ENCODE measurements at regions not wholly inside any gene's neighbourhood (a gene's known extent, or its start where the extent isn't known, plus 50 kb on each side); places are given as distances from the start of the nearest gene placed in this dataset.

DNA sequence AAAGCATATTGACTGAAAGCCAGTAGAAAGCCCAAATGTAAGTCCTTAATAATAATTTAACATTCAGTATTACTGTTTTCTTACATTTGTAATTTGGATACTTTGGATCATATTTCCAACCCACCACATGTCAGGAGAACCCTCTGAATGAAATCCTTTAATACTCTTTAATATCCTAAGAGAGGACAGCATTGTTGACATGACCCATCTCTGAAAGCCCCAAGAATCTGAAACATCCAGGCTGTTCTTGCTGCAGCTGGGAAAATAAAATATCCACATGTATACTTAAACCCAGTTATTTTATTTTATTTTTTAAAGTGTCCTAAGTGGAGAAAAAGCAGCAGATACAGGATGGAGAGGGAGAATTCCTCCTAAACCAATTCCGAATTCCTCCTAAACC is 130.8 kb upstream of the RIPOR2 start:
- no peak for DNase-seq (ENCODE audit: low spot score)

DNA sequence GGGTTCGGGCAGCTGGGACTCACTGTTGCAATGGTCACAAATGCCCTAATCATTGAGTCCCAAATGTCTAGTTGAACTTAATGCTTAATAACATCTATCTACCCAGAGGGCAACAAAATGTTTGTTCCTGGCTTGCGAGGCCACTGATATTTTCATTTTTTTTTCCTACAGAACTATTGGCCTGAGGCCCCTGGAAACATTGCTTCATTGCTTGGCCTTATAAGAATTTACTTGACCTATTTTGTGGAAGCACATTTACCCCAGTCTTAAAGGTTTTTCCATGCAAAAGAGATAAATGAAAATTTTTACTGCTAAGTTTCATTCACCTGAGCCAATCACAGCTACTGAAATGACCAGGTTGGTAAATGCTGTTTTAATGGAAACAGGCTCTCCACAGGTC is 133.1 kb upstream of the RIPOR2 start:
- DNase-seq (ENCODE audit: low spot score), result no peak

DNA sequence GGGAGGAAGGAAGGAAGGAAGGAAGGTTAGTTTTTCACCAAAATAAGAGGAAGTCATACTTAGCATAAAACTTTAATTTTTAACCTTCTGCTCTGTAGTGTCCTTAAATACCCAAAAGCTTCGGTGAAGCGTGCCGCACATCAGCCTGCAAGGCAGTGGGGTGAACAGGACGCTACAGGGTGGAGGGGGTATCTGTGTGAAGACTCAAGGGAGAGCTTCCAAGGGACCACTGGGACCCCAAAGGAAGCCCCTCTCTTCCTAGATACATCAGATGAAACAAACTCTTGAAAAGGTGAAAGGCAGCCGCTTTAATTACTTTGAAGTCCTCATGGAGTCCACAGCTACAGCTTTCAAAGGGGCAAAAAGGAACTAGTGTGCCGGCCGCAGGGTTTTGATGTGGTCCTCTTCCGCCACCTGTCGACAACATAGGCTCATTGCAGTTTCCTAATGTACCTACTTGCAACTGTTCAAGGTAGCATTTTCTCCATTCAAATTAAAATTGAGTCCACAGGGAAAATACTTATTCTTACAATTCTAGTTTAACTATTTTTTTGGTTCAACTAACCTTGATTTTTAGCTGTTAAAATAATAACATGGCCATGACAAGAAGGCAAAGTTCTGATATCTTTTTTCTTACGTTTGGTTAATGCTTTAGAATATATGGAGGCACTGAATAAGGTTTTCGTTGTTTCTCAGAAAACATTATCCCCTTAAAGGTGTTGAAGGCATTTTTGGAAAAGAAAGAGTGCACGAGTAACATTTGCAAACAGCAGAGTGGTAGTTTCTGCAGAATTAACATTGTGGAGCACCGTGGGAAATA is 135.0 kb upstream of the RIPOR2 start:
- DNase-seq (ENCODE audit: low spot score), result peak; percentile 76

DNA sequence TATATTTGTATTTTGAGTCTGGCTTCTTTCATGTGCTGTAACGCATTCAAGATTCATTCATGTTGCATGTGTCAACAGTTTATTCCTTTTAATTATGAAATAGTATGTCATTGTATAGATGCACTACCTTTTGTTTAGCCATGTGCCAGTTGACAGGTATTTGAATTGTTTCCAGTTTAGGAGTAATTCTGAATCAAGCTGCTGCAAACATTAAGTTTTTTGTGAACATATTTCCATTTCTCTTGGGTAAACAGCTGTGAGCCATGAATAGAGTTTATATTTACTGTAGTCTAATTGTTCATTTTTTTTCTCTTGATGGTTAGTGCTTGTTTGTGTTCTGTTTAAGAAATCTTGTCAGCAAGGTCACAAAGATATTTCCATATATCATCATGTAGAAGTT is 142.4 kb upstream of the RIPOR2 start:
- no peak for DNase-seq (ENCODE audit: low spot score)

DNA sequence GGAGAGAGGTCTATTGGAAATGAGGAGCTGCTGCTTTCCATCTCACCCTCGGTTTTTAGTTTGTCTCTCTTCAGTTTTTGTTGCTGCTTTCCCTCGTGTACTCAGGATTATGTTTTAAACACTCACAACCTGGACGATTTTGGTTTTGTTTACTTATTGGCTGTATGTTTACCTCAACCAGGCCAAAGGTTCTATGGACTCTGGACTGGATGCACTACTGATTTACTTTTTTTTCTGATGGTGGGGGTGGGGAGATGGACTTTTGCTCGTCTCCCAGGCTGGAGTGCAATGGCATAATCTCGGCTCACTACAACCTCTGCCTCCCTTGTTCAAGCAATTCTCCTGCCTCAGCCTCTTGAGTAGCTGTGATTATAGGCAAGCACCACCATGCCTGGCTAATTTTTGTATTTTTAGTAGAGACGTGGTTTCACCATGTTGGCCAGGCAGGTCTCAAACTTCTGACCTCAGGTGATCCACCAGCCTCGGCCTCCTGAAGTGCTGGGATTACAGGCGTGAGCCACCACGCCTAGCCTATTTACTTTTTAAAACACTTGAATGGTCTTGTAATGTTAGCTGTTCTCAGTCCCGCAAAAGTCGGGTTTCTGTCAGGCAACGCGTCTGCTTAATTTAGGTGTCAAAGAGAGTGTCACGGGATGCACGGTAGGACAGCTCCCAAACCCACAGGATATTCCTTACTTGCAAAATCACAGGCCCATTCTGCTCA is 148.2 kb upstream of the RIPOR2 start:
- DNase-seq (ENCODE audit: low spot score), result no peak

DNA sequence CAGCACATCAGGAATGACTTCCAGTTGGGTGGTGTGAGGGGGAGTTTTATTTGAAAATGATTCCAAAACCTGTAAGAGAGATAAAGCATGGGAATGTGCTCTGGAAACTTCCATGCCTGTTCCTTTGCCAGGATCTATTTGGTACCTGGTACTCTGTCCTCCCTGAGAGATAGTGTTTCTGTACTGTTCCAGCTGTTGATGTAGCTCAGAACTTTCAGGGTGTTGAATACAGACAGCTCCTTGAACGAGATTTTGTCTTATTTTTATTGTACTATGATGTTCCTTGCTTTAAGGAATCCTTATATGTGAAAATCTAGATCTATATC is 148.7 kb upstream of the RIPOR2 start:
- no peak for DNase-seq (ENCODE audit: low spot score)

DNA sequence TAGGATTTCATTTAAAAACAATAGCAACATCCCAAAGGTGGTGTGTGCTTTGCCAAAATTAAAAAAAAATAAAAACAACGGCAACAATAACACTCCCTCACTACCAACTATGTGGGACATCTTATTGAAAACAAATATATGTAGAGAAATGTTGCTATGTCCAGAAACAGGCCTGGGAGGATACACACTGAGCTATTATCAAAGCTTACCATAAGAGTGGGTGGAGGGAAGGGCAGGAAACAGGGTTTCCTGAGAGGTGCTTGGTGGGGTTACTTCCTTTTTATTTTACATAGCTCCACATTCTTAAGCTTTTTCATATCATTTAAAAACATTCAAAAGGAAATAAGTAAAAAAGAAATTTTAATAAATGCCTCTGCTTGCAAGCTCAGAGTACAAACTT is 150.0 kb upstream of the RIPOR2 start:
- no peak for DNase-seq (ENCODE audit: low spot score)

DNA sequence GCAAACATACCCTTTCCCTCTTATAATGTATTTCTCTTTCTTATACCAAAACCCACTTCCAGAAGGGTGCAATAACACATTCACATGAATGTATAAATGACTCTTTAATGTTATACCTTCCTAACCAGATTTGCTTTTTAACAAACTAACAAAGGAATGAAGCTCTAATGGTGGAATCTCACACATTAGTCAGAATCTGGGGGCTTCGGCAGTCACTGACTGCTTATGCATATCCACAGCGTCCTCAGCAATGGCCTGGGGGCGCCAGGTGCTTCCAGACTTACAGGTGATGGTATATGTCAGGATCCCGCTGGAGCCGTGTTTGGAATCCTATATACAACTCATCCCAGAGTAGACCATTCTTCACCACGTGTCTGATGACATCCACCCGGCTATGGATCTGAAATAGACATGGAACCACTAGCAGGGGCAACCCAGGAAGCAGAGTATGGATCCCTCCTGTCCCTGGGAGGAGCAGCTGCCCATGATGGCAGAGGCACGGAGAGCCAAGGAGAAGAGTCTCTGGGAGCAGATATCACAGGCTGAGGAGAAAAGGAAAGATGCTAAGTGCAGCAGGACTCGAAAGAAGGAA is 150.8 kb upstream of the RIPOR2 start:
- DNase-seq (ENCODE audit: low spot score), result no peak

DNA sequence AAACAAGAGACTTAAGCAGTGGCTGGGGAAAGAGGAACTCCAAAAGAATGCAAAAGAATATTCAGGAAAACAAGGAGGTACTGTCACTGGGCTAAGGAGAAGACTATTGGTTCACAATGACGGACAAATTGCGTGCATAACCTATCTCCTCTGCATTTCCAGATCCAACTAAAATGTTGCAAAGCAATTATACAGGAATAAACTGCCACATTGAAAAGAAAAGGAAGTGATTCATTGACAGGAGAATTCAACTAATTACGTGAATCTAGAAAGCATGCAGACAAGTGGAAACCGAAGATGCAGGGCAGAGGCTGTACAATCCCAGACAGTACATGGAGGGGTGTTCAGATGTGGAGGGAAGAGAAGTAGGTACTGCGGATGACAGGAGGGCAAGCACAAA is 152.8 kb upstream of the RIPOR2 start:
- no peak for DNase-seq (ENCODE audit: low spot score)

DNA sequence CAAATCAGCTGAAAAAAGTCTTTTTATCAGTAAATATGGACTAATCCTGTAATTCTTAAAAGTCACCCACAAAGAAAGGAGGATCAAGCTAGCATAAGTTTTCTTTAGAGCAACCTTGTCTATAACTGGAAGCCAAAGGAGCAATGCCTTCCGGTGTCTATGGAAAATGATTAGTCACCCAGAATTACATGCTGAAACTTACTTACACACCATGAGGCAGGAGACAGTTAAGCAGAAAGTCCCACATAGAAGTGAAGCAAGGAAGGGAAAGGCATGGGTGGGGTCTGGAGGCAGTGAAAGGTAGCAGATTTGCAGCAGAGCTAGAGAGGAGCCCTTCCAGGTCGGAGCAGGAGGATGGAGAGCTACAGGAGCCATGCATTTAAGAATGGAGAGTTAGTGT is 153.7 kb upstream of the RIPOR2 start:
- DNase-seq (ENCODE audit: low spot score), result no peak

DNA sequence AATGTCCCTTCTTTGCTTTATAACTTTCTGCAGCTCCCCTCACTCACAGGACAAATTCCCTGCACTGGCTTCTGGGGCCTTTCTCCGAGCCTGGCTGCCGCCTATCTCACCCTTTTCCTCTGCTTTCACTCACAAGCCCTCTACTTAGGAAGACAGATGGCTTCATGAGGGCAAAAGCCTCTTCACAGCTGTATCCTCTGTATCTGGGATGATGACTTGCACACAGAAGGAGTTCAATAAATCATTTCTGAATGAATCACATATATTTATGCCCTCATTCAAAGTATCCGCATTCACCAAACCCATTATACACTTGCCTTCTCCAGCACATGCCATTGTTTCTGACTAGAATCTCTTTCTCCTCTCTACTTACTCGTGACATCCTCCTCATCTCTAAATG is 159.0 kb upstream of the RIPOR2 start:
- DNase-seq (ENCODE audit: low spot score), result no peak

DNA sequence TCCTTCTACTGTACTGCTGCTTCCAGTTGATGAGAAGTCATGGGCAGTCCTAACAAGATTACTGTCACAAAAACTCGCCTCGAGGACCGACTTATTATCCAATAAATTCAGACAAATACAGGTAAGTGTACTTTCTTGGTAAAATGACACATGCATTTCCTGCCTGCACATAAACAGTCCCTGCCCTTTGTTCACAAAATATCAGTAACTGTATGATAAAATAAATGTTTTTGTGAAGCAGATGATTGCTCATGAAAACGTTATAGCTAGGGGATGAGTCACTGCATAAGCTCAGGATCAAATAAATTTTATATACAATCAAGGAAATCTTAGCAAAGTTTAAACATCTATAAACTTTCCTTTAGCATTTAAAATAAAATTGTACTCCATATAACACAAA is 164.5 kb upstream of the RIPOR2 start:
- DNase-seq (ENCODE audit: low spot score), result no peak

DNA sequence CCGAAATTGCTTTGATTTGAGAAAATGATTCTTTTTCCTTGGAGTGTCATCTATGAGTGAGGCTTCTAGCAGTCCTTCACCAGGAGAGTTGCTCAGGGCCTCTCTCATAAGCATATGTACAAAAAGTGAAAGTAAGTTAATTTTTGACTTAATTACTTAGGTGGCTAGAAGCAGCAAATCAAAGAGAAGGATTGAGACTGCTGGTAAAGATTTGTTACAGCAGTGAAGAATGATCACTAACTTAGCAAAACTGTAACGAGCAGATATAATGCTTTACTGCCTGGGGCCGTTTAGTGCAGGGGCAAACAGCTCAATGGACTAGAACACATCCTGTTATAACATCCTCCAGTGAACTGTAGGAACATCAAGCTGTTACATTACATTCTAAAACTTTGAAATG is 167.8 kb upstream of the RIPOR2 start:
- DNase-seq (ENCODE audit: low spot score), result no peak

DNA sequence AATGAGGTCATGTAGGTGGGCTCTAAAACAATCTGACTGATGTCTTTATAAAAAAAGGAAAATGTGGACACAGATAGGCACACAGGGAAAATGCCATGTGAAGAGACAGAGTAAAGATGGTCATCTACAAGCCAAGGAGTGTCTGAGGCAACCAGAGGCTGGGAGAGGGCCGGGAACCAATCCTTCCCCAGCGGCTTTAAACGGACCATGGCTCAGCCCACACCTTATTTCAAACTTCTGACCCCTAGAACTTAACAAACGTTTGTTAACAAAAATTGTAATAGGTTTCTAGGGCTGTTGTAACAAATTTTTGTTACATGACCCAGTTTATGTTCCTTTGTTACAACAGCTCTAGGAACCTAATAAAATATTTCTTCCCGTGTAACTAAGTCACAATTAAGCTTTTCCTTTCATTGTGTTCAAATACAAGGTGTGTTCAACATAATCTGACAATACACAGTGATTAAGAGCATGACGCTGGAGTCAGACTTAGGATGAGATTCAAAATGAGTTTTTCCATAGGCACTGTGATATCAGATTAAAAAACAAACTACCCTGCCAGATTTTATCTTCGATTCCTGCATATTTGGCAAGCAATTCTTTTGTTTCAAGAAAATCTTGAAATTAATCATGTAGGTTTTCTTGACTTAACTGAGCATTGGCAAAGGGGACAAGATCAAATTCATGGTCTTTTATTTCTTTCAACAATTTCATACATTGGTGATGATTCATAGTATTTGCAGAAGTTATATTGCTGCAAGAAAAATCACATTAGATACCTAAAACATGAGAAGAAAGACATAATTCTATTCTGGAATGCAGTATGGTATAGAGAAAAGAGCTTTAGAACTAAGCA is 169.5 kb upstream of the RIPOR2 start:
- no peak for DNase-seq (ENCODE audit: low spot score)

DNA sequence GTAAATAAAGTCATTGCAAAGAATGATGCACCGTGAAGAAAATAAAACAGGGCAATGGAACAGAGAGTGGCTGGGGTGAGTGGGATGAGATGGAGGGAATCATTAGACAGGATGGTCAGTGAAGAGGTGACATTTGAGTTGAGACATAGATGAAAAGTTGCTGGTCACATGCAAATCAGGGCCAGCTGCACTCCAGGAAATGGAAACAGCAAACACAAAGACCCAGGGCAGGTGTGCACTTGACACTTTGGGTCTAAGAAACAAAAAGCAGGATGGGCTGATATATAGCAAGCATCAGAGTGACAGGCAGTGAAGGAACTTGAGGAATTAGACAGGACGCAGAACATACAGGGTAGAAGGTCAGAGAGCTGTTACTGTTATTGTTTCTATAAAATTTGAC is 171.5 kb upstream of the RIPOR2 start:
- DNase-seq (ENCODE audit: low spot score), result no peak

DNA sequence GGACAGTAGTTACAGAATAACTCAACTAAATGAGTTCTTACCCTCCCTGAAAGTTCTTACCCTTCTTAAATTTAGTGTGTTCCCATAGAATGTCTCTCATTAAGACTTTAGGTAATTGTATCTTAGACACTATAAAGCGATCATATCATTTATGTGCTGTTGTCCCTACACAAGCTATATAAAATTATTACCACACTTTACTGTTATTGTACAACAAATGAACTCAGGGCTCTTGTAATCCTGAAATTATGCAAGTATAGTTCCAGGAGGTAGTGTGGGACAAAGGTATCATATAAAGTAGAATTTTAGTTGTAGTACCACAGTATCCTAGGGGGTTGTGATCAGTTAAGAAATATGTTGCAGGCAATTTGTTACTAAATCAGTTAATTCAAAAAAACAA is 167.4 kb upstream of the CARMIL1 start:
- DNase-seq (ENCODE audit: low spot score), result no peak

DNA sequence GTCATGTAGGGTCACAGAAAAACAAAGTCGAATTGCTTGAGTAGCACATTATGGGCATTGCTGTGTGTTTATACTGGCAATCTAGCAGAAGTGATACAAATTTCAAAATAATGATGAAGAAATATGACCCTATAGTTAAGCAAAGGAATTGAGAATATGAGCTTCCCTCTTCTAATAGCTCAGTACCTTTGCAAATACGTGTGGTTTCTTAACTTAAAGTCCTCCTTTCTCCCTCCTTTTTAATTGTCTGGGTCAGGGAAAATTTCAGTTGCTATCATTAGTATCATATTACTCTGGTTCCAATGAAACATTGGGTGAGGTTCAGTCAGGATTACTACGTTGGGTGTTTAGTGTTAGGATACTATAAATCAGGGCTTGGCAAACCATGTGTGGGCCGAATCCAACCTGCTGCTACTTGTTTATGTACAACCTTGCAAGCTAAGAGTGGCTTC is 166.8 kb upstream of the CARMIL1 start:
- DNase-seq (ENCODE audit: low spot score), result no peak

DNA sequence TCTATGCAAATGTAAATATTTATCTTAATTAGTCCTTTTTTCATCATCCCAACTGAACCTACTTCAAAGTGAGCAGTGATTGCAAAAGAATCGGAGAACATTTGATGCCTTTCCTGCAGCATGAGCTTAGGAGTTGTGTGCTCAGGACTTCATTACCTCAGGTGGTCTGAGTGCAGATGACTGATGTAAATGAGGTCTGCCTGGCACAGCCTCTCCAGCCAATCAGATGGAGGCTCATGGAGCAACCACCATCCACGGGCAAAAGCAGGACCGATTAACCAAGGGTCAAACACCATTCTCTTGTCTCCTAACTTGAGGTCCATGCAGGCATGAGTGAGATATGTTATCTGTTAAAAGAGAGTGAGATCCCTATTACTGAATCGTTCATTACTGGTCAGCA is 165.7 kb upstream of the CARMIL1 start:
- no peak for DNase-seq (ENCODE audit: low spot score)

DNA sequence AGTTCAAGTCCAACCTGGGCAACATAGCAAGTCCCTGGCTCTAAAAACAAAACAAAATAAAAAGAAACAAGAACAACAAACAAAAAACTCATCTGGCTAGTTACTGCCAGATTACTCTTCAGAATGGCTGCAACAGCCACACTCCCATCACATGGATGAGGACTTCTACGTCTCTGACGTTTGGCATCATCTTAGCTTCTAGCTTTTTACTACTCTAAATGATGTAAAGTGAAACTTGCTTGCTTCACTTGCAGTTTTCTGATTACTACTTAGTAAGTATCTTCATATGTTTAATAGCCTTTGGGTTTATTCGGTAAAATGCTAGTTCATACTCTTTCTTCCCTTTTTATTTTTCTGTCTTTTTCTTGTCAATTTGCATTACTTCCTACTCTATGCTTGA is 161.1 kb upstream of the CARMIL1 start:
- no peak for DNase-seq (ENCODE audit: low spot score)

DNA sequence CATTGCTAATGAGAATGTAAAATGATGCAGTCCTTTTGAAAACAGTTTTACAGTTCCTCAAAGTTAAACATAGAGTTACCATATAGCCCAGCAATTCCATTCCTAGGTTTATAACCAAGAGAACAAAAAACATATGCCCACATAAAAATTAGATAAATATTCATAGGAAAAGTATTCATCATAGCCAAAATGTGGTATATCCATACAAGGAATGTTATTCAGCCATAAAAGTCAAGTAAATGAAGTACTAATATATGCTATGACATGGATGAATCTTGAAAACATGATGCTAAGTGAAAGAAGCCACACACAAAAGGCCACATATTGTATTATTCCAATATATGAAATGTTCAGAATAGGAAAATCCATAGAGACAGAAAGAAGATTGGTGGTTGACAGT is 158.0 kb upstream of the CARMIL1 start:
- no peak for DNase-seq (ENCODE audit: low spot score)

DNA sequence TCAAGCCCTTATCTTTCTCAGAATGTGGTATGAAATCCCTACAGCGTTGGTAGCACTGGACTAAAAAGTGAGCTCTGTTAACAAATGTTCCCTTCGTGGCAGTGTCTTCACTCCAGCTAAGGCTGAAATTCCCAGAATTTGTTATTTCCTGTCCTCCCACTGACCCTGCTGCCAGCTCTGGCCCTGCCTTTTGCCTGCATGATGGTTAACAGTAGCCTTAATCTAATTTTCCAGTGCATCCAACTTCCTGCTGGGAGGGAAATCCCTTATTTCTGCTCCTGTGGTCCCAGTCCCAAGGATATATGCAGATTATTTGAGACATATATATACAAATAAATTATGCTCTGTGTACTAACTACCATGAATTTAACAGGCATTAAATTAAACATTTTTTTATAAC is 157.2 kb upstream of the CARMIL1 start:
- peak; percentile 62 for DNase-seq (ENCODE audit: low spot score)

DNA sequence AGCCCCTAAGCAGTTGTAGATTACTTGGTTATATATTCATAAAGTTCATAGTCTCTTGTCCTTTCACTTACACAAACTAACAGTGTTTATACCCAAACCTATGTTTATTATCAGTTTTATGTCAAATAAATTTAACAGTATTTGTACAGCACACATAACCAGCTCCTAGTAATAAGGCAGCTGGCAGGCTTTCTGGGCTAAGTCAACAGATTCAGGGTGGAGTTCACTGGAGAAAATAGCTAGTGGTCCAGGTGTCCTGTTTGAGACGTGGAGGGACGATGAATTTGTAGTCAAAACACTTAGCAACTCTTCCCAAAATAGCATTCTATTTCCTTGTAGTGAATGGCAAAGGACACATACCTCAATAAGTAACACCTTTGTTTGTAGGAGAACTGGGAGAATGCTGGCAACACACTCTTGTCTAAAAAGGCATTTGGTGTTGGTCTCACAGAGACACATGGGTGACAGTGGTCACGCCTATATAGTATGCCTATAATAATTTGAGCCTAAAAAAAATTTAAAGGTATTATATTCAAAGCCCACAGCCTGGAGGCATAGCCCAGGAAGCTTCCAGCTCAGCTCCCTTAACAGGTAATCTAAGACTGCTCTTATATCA is 156.4 kb upstream of the CARMIL1 start:
- DNase-seq (ENCODE audit: low spot score), result no peak

Data from GM03348 (cell line).